GM18867 (cell line): ENCODE measurements at regions not wholly inside any gene's neighbourhood (a gene's known extent, or its start where the extent isn't known, plus 50 kb on each side); places are given as distances from the start of the nearest gene placed in this dataset.

Source experiments
- ATAC-seq: cut with Tn5 transposase; IDR thresholded peaks from one replicate; pipeline ENCODE4 v1.9.1; 2021; ENCODE audit warnings: mild to moderate bottlenecking, moderate library complexity; ENCODE audit not compliant: unreplicated experiment

DNA sequence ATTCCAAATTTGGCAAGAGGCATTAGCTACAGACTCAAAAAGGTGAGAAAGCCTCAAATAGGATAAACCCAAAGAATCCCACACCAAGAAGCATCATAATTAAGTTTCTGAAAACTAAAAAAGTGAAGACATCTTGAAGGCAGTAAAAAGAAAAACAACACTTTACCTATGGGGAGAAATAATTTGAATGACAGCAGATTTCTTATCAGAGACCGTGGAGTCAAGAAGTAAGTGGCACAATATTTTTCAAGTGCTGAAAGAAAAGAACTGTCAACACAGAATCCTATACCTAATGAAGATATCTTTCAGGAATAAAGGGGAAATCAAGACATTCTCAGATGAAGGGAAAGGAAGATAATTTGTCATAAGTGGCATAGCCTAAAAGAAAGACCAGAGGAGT lies 193.3 kb upstream of the CHD6 start:
- no peak for ATAC-seq

DNA sequence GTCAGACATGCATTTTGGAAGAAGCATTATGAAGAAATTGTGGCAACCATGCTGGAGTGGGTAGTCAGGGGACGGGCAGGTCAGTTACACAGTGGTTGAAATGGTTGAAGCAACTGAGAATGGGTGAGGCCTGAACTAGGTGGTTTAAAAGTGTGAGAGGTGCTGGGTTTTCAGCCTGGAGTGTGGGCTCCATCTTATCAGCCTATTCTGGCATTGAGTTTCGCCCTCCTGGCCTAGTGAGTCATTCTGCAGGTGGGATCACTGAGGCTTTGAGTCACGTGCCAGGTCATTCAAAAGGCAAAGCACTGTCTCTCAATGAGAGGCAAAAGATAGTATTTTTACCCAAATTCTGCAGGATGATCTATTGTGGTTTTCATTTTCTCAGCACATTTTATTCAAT lies 181.9 kb upstream of the CHD6 start:
- ATAC-seq = no peak

DNA sequence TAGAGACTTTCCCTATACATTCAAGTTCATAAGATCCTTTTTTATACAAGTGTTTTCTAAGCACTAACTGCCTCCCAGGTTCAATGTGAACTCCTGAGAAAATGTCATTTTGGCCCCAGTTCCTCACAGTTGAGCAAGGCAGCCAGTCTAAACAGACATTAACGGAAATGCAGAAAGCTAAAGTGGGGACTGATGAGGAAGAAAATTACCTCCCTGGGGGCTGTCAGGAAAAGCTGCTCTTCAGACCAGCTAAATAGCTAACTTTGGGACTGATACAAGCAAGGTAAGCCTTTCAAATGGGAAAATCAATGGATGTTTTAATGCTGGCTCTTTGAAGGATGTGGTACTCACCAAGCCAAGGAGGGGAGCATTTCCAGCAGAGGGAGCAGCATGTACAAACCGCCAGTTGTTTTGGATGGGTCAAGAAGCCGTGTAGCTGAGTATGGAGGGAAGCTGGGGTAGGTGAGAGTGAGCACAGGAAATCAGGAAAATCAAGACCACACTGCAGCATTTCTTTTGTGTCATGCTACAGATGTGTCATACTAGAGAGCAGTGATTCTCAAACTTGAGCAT lies 180.8 kb upstream of the CHD6 start:
- ATAC-seq = no peak

DNA sequence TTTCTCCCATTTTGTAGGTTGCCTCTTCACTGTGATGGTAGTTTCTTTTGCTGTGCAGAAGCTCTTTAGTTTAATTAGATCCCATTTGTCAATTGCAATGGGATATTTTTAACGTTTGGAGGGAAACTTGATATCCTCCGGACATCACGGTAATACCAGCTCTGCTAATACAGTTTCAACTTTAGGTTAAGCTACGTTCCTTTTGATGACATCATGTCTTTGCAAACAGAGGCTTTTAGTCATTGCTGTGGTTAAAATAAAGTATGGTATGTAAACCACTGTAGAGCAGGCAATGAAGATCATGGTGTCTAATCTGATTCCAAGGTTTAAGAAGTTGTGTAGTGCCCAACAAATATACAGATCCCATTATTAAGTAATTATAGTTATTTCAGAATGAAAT lies 168.0 kb upstream of the CHD6 start:
- no peak for ATAC-seq

DNA sequence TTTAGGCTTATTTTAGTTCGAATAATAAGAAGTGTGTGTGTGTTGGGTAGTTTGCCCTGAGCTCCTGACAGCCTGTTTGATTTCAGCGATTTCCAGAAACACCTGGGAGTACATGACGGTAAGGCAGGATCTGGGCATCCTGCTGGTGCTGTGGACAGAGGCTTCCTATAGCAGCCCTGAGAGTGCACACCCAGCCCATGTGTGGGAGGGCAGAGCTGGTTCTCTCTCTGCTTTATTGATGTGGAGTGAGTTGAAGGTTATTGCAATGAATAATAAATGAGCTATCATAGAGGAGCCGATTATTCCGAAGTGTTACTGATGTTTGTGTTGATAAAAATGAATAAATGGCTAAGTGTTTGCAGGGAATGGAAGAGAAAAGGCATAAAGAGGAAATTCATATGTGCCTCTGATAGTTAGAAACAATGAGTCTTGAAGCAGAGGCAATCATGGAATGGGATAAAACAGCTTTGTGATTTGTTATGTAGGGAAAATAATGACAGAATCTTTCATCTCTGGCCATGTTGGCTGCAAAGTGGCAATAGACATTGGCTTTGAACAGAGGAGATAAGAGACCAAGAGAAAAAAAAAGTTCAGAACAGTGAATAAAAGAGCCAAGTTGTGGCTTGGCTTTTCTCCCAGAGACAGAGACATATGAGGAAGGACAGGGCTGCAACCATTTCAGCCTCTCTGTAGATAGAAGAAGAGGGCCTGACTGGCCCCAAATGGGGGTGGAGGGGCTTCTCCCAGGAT lies 166.2 kb upstream of the CHD6 start:
- no peak for ATAC-seq

DNA sequence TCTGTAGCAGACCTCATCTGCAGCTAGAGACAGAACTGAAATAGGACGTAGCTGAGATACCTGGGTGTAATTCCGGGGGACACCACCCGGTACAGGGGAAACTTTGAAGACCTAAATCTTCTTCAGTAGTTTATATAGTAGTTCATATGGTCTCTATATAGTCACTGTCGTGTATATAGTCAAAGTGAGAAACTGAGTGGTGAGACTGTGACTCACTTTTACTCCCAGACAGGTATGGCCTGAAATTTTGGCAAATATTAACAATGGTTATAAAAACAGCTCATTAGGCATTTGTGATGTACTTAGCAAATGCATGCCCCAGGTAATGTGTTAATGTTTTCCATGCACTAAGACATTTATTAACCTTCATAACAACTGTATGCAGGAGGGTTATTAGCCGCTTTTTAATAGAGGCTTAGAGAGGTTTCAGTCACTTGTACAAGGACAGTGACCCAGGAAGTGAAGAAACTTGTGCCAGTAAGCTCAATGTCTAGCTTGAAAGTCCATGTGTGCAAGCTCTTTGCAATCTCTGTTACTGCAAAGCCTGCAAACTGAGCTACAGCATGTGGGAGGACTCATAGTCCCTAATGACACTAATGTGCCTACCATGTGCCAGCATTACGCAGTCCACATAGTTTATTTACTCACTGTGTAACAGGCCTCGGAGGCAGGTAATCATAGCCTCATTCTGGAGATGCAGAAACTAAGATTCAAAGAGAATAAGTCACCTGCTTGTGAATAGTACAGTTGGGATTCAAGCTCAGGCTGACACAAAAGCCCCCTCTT lies 165.4 kb upstream of the CHD6 start:
- ATAC-seq = peak; percentile 36

DNA sequence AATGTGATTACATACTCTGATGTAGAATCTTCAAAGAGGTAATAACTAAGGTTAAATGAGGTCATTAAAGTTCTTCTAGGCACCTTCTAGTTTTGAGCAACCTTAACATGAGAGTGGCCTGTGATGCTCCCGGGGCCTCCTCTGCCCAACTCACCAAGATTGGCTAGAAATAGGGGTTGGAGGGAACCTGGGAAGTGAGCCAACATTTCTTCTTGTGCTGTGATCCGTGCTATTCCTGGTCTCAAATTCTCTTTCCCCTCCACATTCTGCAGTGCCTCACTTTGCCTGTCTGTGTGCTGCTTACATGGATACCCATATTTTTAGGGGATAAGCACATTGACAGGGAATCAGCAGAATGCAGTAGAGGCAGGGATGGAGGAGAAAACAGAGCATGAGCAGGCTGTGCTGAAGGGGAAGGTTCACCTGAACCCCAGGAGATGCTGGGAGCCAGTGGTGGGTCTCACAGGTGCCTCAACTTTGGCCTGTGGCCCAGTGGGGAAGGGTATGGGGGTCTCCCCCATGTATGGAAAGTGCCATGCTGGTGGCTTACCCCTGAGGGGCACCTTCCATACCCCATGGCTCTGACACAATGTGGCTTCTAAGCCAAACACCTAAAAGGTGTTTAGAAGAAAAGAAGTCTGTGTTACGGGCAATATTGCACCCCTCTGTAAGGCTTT lies 164.7 kb upstream of the CHD6 start:
- ATAC-seq = no peak

DNA sequence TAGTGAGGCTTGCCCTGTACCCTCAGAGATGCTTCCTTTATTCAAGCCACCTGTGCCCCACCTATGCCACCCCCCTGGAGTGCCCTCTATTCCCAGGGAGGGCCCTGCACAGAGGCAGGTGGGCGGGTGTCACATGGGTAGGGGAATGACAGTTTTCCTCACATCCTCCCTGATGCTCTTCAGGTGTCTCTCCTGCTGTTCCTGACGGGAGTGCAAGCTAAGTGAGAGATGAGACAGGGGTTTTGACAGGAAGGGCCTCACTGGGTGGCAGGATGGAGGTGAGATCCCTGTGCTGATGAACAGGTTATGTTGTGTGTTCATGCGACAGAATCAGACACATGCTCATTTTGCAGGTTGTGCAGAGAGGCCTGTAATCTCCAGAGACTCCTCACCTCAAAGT lies 164.1 kb upstream of the CHD6 start:
- no peak for ATAC-seq

DNA sequence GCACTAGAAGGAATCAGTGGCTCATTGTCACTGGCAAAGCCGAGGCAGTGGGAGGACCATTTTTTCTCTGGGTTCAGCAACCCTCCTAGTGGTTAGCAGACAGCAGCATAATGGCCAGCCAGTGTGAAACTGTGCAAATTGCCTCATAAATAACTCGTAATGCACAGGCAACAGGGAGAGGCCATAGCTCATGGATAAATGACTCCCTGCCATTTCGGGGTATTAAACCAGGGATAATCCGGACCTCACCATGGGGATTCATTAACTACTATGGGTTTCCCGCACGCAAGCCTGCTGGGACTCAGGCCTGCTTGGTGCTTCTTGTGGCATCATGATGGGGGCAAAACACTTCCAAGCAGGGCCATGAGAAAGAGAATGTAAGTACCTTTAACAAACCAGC lies 158.2 kb upstream of the CHD6 start:
- ATAC-seq = no peak

DNA sequence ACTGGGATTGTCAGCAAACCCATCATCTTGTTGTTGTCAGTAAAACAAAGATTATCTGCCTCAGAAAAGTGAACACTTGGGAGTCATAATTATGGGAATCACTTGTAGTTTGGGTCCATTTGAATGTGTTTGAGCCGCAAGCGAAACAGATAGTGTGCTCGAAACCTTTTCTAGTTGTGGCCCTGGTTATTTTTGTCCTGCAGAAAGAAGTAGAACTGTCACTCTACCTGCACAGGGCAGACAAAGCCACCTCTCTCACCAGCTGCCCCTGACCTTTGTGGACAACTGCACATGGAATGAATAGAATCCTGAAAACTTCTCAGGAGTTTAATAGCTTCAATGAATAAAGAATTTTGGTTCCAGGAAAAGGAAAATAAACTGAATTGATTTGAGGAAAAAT lies 156.1 kb upstream of the CHD6 start:
- no peak for ATAC-seq

DNA sequence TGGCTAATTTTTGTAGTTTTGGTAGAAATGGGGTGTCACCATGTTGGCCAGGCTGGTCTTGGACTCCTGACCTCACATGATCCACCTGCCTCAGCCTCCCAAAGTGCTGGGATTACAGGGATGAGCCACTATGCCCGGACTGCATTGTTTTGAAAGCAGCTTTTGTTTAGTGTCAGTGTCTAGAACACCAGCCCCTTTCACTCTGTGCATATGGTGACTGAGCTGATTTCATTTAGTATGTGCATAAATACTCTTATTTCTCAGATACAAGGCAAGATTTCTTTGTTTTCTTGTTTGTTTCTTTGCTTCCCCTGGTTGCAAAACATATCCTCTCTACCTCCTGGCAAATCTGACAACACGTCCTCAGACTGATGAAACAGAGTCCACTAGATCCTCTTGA lies 152.8 kb upstream of the CHD6 start:
- ATAC-seq = no peak

DNA sequence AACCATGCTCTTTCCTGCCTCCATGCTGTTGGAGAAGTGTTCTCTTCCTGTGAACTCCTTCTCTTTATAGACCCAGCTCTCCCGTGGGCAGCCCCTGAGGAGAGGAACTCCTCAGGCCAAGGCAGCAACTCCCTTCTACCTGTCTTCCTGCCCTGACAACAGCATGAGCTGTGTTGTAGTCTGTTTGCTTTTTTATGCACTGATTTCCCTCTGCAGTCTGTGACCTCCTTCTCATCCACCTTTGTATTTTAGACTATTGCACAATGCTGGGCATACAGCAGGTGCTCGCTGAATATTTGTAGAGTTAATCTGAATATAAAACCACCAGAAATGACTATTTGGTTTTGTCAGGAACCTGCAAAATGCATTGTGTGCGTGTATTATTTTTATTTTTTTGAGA lies 152.2 kb upstream of the CHD6 start:
- ATAC-seq = no peak

DNA sequence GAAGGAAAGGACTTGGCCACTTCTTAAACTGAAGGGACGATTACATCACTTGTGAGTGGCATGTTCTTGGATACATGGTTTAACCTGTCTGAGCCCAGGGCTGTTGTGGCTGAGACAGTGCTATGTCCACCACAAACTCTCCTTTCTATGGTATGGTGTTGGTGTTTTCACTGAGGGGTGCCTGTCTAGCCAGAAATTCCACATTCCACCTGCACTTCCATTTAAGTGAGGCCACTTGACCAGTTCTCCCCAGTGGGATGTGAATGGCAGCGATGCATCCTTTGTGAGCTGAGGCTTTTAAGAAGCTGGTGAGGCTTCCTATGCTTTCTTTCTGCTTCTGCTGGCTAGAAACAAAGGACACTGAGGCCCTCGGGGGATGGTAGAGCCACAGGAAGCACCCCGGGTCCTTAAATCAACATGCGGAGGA lies 151.4 kb upstream of the CHD6 start:
- ATAC-seq = no peak

DNA sequence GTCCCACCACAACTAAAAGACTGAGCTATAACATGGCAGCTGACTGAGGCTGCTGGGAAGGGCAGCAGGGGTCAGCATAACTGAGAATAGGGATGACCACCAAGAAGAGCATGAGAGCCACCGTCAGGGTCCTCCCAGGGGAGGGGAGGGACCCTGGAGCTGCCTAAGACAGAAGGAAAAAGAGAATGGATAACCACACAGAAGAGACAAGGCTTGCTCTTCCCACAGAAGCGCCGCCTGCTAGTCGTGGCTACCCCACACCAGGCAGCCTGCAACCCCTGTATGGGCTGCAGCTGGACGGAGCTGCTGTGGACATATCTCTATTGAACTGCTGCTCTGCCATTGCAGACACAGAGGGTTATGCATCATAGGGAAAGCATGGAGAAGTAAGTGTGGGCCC lies 132.0 kb upstream of the CHD6 start:
- no peak for ATAC-seq

DNA sequence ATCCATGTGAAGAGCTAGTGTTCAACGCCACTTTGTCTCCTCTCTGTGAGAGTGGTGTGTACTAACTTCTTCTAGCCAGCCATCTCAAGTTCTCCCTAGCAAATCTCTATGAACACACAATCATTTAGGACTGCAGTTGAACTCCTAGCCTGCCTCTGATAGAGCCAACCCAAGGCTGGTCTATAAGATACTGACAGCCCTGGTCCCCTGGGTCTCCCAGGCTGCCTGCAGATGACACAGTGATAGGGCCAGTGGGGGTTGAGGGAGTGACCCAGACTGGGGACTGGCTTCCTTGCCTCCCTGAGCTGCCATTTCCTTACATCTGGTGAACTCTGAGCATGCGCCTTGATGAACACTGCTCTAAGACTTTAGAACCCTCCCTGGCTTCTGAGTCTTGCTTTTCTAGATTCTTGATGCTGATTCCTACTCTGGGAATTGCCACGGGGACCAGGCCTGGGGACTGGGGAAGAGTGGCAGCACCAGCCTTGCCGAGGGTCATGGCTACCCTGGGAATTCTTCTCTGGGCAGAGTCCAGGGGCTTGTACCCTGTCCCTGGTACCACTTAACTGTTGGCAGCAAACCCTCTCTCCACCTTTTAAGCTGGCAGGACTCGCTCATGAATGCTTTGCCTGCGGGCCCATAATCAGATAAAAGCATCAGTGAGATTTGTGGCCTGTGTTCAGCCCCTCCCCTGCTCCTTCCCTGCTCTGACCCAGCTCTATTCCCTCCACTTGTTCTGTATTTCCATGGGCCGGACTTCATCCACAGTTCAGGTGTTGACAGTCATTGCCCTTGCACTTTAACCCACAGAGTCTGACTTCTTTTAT lies 130.8 kb upstream of the CHD6 start:
- ATAC-seq = no peak

DNA sequence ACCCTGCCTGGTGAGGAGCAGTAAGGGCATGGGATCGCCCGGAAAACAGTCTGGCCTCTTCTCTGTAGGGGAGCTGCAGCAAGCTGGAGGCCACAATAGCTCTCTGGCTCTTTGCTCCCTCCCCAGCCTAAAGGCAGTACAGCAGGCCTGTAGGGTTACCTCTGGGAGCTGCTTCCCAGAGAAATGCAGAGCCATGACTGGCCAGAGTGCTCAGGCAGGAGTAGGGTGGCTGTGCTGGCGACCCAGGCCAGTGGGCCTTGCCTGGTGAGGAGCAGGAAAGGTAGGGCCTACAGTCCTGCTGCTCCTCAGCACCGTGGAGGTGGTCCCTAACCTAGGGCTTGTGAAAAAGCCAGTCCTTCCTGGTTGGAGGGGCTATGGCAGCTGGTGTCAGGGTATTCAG lies 129.9 kb upstream of the CHD6 start:
- no peak for ATAC-seq

DNA sequence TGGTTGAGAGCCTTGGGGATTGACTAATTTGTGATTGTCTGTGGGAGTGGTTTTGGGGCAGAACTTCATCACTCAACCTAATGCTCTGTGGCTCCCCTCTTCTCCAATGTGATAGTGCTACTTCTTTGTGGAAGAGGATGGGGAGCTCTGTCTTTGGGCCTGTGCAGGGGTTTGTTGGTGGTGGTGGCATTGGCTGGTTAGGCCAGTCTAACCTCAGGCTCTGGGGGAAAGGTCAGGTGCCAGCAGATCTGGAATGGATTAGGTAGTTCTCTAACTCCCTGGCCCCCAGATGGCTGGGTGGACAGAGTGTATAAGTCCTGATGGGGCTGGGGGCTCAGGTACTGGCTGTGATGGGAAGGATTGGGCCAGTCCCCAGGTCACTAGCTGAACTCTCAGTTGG lies 129.0 kb upstream of the CHD6 start:
- ATAC-seq = no peak

DNA sequence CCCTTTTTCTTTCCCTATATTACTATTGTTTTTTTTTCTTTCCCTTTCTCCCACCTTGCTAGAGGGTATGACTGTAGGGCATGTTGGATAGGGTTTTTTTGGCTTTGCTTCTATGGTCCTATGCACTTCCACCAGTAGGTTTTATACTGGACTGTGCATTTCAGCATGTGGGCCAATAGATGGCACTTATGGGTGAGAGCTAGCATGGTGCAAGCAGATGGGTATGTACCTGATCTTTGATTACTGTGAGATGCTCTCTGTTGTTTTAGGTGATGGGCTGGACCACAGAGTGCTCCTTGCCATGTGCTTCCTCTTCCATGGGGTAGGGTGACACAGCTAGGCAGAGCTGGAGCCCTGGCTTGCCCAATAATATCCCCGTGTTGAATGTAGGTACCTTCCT lies 128.5 kb upstream of the CHD6 start:
- no peak for ATAC-seq

DNA sequence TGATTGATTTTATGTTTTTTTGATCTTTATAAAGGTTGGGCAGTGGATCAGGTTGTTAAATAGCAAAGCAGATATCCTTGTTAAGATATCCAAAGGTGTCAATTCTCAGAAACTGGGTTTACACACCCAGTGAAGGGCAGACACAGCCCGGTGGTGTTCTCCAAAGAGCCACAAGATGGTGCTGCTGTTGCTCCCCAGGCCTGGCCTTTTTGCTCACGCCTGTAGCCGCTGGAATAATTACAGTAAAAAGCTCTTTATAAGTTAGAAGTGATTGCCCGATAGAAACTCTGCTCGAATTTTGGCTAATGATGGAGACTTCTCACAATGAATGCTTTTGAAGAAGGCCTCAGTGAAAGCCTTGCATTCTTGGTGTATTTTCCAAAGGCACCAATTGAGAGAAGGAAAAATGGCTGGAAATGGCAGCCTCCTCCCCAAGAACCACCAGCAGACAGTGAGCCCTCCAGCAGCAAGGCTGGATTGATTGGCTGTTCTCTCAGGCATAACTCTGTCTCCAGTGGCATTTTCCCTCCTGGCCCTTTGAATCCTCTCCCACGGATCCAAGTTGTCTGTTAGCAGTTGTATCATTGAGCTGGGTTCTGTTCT lies 120.5 kb upstream of the CHD6 start:
- ATAC-seq = peak; percentile 64

DNA sequence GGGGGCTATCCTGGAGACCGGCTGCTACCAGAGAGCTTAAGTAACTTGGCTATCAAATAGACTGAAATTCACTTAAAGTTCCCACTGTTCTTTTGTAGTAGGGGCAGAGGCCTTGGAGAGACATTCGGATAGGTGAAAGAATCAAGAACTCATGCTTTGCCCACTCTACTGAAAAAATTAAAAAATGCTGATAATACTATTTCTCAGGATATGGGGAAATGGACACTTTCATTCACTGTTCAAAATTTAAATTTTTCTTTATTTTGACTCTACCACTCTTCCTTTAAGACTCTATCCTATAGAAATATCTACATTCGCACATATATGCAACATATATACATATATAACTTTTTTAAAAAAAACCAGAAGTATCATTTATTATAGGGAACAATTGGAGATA lies 117.8 kb upstream of the CHD6 start:
- ATAC-seq = no peak
